Peyer's patch (tissue), 4 donors: ENCODE measurements at regions not wholly inside any gene's neighbourhood (a gene's known extent, or its start where the extent isn't known, plus 50 kb on each side); places are given as distances from the start of the nearest gene placed in this dataset.

Experiments used
- DNase-seq, 3 donors: peaks; one replicate each; pipeline ENCODE4 v3.0.0-alpha.2; 2017 to 2019
- H3K27ac ChIP-seq, 4 donors: fragments of 200-600 bp; sonication (generic); one replicate each; pipeline ENCODE4 v1.5.1; 2016 to 2019
- H3K27me3 ChIP-seq, 2 donors: fragments of 200-600 bp; sonication (generic); one replicate each; pipeline ENCODE4 v1.5.1; 2019
- H3K36me3 ChIP-seq, 3 donors: fragments of 200-600 bp; sonication (generic); one replicate each; pipeline ENCODE4 v1.5.1; 2016 to 2019
- H3K4me1 ChIP-seq, 4 donors: fragments of 200-600 bp; sonication (generic); one replicate each; pipeline ENCODE4 v1.5.1; 2016 to 2019
- H3K4me3 ChIP-seq, 4 donors: fragments of 200-600 bp; sonication (generic); 1 replicate in 3 of 4; 2 replicates in 1 of 4; pipeline ENCODE4 v1.5.1; 2016 to 2019; ENCODE audit warnings: mild to moderate bottlenecking in 1 of 4
- H3K9me3 ChIP-seq, 4 donors: fragments of 200-600 bp; sonication (generic); one replicate each; pipeline ENCODE4 v1.5.1; 2016 to 2019; ENCODE audit warnings: mild to moderate bottlenecking in 1 of 4
- POLR2A ChIP-seq, 2 donors: fragments of 450-650 bp; IDR thresholded peaks; one replicate each; pipeline ENCODE4 v1.5.1; 2017; ENCODE audit warnings: antibody characterized with exemption in 2 of 2, mild to moderate bottlenecking in 2 of 2, moderate library complexity in 2 of 2
- TF ChIP-seq, protein P1 (sequence below), 6 experiments: fragments of 450-650 bp in 4 of 6; fragments of 200-600 bp in 2 of 6; sonication (generic) in 1 of 6; IDR thresholded peaks; one replicate each; pipeline ENCODE4 v1.5.1; 2017 to 2019; ENCODE audit warnings: antibody characterized with exemption in 6 of 6, mild to moderate bottlenecking in 3 of 6, moderate library complexity in 1 of 6

DNA sequence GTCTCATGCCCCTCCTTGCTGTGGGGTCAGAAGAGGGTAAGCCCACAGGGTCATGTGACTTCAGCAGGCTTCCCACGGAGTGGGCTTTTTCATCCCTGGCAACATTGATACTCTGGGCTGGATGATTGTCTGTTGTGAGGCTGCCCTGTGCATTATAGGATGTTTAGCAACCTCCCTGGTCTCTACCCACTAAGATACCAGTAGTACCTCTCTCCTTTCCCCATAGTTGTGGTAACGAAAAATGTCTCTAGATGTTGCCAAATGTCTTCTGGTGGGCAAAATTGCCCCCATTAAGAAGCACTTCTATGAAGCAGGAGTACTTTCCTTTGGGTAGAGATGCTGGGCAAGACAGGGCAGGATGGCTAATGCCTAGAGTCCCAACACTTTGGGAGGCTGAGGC, 232.5 kb upstream of the ZNF217 start:
- DNase-seq, result peak in 1 of 3 donors; percentile 38
- TF ChIP-seq, protein P1, sequence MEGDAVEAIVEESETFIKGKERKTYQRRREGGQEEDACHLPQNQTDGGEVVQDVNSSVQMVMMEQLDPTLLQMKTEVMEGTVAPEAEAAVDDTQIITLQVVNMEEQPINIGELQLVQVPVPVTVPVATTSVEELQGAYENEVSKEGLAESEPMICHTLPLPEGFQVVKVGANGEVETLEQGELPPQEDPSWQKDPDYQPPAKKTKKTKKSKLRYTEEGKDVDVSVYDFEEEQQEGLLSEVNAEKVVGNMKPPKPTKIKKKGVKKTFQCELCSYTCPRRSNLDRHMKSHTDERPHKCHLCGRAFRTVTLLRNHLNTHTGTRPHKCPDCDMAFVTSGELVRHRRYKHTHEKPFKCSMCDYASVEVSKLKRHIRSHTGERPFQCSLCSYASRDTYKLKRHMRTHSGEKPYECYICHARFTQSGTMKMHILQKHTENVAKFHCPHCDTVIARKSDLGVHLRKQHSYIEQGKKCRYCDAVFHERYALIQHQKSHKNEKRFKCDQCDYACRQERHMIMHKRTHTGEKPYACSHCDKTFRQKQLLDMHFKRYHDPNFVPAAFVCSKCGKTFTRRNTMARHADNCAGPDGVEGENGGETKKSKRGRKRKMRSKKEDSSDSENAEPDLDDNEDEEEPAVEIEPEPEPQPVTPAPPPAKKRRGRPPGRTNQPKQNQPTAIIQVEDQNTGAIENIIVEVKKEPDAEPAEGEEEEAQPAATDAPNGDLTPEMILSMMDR (IDR thresholded peaks at IDR 0.05), result no peak
- no peak overlapping the region for H3K4me3 ChIP-seq
- no peaks in the 10 kb centered on the region for H3K36me3 ChIP-seq
- no peaks in the 10 kb centered on the region for H3K9me3 ChIP-seq
- no peaks in the 10 kb centered on the region for H3K27me3 ChIP-seq
- H3K27ac ChIP-seq, result peak overlapping the region in 1 of 4 donors; percentile 77
- peaks cover 0 to 30% (median 12%) of the 10 kb centered on the region in 4 donors for H3K4me1 ChIP-seq

- no peaks in the 10 kb centered on the region for H3K36me3 ChIP-seq
- TF ChIP-seq, protein P1 (IDR thresholded peaks at IDR 0.05), result no peak
- no peak for TF ChIP-seq POLR2A (IDR thresholded peaks at IDR 0.05)
- no peak overlapping the region for H3K27ac ChIP-seq
- no peaks in the 10 kb centered on the region for H3K27me3 ChIP-seq
- H3K4me3 ChIP-seq, result no peak overlapping the region
- DNase-seq, result no peak
- peaks cover 0 to 30% (median 12%) of the 10 kb centered on the region in 4 donors for H3K4me1 ChIP-seq
- H3K9me3 ChIP-seq, result no peaks in the 10 kb centered on the region
Observed at GRCh38 chr20:53825282-53825681, 231.6 kb upstream of the ZNF217 start.

DNA sequence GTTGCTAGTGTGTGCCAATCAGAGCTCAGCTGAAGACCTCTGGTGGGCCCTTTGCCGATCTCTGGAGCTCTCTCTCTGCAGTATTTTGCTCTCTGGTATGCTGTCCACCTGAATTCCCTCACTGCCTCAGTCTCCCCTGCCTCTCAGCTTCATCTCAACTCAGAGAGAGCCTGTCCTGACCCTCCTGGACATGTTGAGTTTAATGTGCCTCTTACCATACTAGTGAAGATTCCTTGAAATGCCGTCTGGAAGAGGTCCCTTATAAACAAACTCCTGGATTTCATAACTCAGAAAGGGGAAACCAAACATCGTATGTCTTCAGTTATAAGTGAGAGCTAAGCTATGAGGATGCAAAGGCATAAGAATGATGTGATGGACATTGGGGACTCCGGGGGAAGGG, 231.1 kb upstream of the ZNF217 start:
- no peak overlapping the region for H3K4me3 ChIP-seq
- no peaks in the 10 kb centered on the region for H3K27me3 ChIP-seq
- H3K36me3 ChIP-seq, result no peaks in the 10 kb centered on the region
- peaks cover 0 to 24% (median 12%) of the 10 kb centered on the region in 4 donors for H3K4me1 ChIP-seq
- H3K9me3 ChIP-seq, result no peaks in the 10 kb centered on the region
- TF ChIP-seq, protein P1 (IDR thresholded peaks at IDR 0.05), result no peak
- no peak for TF ChIP-seq POLR2A (IDR thresholded peaks at IDR 0.05)
- peak in 1 of 3 donors; percentile 23 for DNase-seq
- no peak overlapping the region for H3K27ac ChIP-seq

DNA sequence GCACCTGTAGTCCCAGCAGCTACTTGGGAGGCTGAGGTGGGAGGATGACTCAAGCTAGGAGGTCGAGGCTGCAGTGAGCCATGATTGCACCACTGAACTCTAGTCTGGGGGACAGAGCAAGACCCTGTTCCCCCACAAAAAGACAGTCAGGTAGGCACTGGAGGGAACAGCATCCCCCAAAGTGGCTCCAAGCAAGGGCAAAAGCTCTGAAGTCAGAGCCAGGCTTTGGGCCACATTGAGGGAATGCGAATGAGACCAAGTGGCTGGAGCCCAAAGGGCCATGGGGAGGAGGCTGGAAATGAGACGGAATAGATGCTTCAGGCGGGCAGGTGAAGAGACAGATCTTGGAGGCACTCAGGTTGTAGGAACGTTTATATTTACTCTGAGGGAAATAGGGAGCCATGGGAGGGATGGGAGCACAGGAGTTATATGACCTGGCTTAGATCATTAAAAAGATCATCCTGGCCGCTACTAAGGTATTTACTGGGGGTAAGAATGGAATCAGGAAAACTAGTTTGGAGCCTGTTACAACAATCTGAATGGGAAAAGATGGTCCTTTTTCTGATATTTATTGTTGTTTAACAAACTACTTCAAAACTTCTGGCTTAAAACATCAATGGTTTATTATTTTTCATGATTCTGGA, 229.6 kb upstream of the ZNF217 start:
- Histone ChIP-seq H3K9me3 (no peaks in the 10 kb centered on the region), H3K36me3 (no peaks in the 10 kb centered on the region), H3K4me3 (no peak overlapping the region), H3K4me1 (peaks cover 0 to 12% (median 5%) of the 10 kb centered on the region in 4 donors), H3K27me3 (no peaks in the 10 kb centered on the region), H3K27ac (no peak overlapping the region)
- peak in 1 of 3 donors; percentile 10 for DNase-seq
- no peak for TF ChIP-seq POLR2A (IDR thresholded peaks at IDR 0.05)
- TF ChIP-seq, protein P1 (IDR thresholded peaks at IDR 0.05), result no peak

GRCh38 chr20:53822534-53822933, 228.9 kb upstream of the ZNF217 start:
- peak in 1 of 3 donors; percentile 19 for DNase-seq
- Histone ChIP-seq H3K9me3 (no peaks in the 10 kb centered on the region), H3K27me3 (no peaks in the 10 kb centered on the region), H3K4me1 (peaks cover 0 to 5% (median 2%) of the 10 kb centered on the region in 4 donors), H3K36me3 (no peaks in the 10 kb centered on the region), H3K4me3 (no peak overlapping the region), H3K27ac (no peak overlapping the region)
- TF ChIP-seq, protein P1 (IDR thresholded peaks at IDR 0.05), result no peak
- TF ChIP-seq POLR2A (IDR thresholded peaks at IDR 0.05), result no peak
